AG04450 (cell line): ENCODE measurements at regions not wholly inside any gene's neighbourhood (a gene's known extent, or its start where the extent isn't known, plus 50 kb on each side); places are given as distances from the start of the nearest gene placed in this dataset.

ENCODE experiments used
- CTCF ChIA-PET: fragments of 300-600, 350-600 bp; formaldehyde crosslinking; extraction: SDS; loops from one replicate; lab custom pipeline; 2022; ENCODE audit warnings: antibody characterized with exemption, inconsistent platforms; lab: Charles Lee
- POLR2A ChIA-PET: fragments of 350-600 bp; formaldehyde crosslinking; extraction: SDS; loops from one replicate; lab custom pipeline; 2021; ENCODE audit warnings: antibody characterized with exemption, inconsistent platforms; lab: Yijun Ruan, JAX
- DNase-seq: peaks from one replicate; pipeline ENCODE4 v3.0.0-alpha.2; 2011; ENCODE audit warnings: low read depth, low spot score
- H3K27ac ChIP-seq: one replicate; pipeline ENCODE4 v1.5.1; 2012; ENCODE audit warnings: low read depth, low read length, control low read depth
- H3K27me3 ChIP-seq: one replicate; pipeline ENCODE4 v1.6.0; 2012; ENCODE audit warnings: low read length; ENCODE audit not compliant: control insufficient read depth, insufficient read depth
- H3K4me3 ChIP-seq: 2 replicates; pipeline ENCODE4 v1.5.1; 2011; ENCODE audit warnings: mild to moderate bottlenecking, low read depth, low read length, control low read depth
- H3K9me3 ChIP-seq: 2 replicates; pipeline ENCODE4 v1.5.1; 2012; ENCODE audit warnings: low read length; ENCODE audit not compliant: control insufficient read depth, insufficient read depth
- TF ChIP-seq, protein P1 (sequence below): IDR thresholded peaks from 2 replicates; pipeline ENCODE4 v1.5.1; 2011; ENCODE audit warnings: low read depth, low read length, control low read depth, inconsistent platforms

DNA sequence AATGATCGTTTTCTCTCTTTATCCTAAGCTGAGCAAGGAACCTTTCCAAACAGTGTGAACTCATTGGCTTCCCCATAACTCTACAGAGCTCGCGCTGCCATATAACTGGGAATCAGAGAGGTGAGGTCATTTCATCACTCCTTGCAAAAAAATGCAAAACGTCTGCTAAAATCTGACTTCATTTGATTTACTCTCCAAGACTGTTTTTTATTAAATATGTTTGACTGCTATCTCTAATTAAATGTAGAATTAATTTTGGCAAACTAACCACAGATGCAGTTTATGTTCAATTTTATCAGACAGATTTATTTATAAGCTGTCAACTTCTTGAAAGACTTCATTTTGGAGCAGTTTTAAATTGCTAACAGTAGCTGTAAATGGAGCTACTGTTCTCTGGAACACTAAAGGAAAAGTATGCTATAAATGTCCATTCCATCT is 131.6 kb upstream of the SOX5 start:
- POLR2A ChIA-PET: no interaction called here
- CTCF ChIA-PET: no interaction called here
- no peaks in the 10 kb centered on the region for H3K9me3 ChIP-seq
- H3K4me3 ChIP-seq: no peak overlapping the region
- DNase-seq: no peak
- TF ChIP-seq, protein P1, sequence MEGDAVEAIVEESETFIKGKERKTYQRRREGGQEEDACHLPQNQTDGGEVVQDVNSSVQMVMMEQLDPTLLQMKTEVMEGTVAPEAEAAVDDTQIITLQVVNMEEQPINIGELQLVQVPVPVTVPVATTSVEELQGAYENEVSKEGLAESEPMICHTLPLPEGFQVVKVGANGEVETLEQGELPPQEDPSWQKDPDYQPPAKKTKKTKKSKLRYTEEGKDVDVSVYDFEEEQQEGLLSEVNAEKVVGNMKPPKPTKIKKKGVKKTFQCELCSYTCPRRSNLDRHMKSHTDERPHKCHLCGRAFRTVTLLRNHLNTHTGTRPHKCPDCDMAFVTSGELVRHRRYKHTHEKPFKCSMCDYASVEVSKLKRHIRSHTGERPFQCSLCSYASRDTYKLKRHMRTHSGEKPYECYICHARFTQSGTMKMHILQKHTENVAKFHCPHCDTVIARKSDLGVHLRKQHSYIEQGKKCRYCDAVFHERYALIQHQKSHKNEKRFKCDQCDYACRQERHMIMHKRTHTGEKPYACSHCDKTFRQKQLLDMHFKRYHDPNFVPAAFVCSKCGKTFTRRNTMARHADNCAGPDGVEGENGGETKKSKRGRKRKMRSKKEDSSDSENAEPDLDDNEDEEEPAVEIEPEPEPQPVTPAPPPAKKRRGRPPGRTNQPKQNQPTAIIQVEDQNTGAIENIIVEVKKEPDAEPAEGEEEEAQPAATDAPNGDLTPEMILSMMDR: no peak
- no peak overlapping the region for H3K27ac ChIP-seq
- no peaks in the 10 kb centered on the region for H3K27me3 ChIP-seq

DNA sequence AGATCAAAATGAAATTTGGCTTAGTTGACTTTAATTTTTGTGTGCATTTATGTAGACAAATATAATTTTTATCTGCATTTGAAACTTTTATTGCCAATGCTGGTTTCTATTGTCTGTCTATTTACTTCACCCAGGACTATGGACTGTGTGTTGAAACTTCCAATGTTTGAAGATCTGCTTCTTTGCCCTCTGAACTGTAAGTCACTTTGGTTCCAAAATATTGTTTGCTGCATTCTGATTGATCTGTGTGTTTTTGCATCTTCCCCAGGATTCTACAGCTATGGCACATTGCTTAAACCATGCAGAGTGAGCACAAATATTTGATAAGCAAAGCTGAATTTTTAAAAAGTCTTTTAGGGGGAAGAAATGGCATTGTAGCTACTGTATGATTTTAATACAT is 131.0 kb upstream of the SOX5 start:
- no peaks in the 10 kb centered on the region for H3K27me3 ChIP-seq
- no peak for DNase-seq
- ChIA-PET CTCF (no interaction called here), POLR2A (no interaction called here)
- no peak overlapping the region for H3K4me3 ChIP-seq
- no peaks in the 10 kb centered on the region for H3K9me3 ChIP-seq
- TF ChIP-seq, protein P1: no peak
- H3K27ac ChIP-seq: no peak overlapping the region

DNA sequence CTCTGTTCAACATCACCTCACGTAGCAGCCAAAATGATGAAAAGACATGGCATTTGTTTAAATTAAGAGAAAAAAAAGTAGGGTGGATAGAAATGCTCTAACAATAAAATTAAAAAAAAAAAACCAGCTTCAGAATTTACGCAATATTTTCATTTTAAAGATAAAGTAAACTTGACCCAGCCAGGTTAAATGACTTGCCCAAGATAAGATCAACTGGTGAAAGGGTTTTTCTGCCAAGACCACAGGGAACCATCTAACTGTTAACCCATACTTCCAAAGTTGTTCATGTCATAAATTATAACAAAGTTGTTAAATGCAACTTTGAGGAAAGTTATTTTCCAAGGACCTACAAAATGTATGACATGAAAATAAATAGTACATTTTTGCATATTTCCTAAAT is 129.6 kb upstream of the SOX5 start:
- Histone ChIP-seq H3K27me3 (no peaks in the 10 kb centered on the region), H3K4me3 (no peak overlapping the region), H3K9me3 (no peaks in the 10 kb centered on the region), H3K27ac (no peak overlapping the region)
- POLR2A ChIA-PET: no interaction called here
- TF ChIP-seq, protein P1: no peak
- CTCF ChIA-PET: interaction anchor here (0.6 kb wide), 1 partner anchor 844 kb away, joined by 4 read pairs; no protein-coding TSS in a partner anchor
- DNase-seq: no peak

DNA sequence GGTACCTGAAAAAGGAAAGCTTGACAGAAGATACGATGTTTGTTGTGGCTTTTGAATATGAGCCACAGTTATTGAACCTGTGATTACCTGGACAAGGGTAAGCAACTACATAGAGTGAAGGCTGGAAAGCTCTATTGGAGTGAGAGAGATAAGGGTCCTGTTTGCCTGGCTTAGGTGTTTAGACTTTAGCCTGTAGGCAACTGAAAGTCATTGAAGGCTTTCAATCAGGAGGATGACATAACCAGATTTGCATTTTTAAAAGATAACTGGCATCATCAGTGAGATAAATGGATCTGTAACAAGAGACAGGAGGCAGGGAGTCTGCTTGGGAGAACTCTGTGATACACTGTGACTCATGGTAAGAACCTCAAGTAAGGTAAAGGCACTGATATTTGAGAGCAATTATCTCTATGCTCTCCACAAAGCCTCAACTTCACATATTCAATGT is 128.9 kb upstream of the SOX5 start:
- Histone ChIP-seq H3K4me3 (no peak overlapping the region), H3K27me3 (no peaks in the 10 kb centered on the region), H3K27ac (no peak overlapping the region), H3K9me3 (no peaks in the 10 kb centered on the region)
- ChIA-PET CTCF (no interaction called here), POLR2A (no interaction called here)
- no peak for DNase-seq
- TF ChIP-seq, protein P1: no peak

DNA sequence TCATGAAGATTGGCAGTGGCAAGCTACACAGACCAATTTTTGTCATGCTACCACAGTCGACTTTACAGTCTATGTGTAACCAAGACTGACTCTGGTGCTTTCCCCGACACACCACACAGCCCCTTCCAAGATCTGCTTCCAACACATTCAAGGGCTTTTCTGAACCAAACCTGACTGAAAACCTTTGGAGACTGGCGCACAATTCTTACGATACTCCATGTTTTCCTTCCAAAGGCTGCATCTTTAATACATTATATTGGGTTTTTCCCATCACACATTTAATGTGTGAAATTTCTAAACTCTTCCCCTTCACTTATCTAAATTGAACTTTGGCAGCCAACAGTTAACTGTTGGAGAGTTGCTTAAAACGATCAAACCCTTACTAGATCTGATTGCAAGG is 127.7 kb upstream of the SOX5 start:
- TF ChIP-seq, protein P1: no peak
- Histone ChIP-seq H3K4me3 (no peak overlapping the region), H3K27ac (no peak overlapping the region), H3K27me3 (no peaks in the 10 kb centered on the region), H3K9me3 (no peaks in the 10 kb centered on the region)
- ChIA-PET CTCF (no interaction called here), POLR2A (no interaction called here)
- no peak for DNase-seq
